Central memory CD4-positive, alpha-beta T cell (primary cell): ENCODE measurements at regions not wholly inside any gene's neighbourhood (a gene's known extent, or its start where the extent isn't known, plus 50 kb on each side); places are given as distances from the start of the nearest gene placed in this dataset.

Source experiments
- DNase-seq: peaks from one replicate; pipeline ENCODE4 v3.0.0; 2022

DNA sequence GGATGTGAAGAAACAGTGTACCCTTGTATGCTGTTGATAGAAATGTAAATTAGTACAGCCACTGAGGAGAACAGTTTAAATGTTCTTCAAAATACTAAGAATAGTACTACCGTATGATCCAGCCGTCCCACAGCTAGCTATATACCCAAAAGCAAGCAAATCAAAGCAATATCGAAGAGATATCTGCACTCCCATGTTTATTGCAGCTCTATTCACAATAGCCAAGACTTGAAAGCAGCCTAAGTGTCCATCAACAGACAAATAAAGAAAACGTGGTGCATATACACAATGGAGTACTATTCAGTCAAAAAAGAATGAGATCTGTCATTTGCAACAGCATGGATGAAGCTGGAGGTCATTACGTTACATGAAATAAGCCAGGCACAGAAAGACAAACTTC is 88.5 kb upstream of the SLC38A4 start:
- DNase-seq, result no peak

DNA sequence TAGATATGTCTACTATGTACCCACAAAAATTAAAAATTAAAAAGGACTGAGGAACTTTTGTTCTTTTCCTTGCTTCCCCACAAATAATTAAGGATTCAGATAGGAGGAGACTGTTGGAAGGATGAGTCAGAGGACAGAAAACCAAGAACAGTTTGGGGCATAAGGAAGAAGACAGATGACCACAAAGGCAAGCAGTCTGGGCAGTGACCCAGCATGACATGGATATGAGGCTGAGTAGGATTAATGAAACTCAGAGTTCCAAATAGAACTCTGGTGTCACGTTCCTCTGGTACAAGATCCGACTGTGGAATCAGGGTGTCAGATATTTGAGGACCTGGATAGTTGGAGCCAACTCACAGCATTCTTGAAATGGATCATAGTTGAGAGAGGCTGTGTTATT is 89.3 kb upstream of the SLC38A4 start:
- DNase-seq, result no peak

DNA sequence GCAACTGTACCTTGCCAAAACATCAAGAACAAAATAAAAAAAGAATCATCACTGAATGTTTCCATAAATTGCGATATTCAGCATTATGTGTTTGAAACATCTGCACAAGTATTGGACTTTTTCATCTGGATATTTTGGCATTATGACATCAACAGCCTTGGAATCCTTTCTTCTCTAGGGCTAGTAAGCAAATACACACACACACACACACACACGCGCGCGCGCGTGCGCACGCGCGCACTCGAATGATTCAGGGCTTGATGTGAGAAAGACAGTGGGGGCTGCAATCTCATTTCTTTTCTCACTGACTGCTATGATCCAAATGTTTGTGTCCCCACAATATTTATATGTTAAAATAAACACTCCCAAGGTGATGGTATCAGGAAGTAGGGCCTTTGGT is 90.0 kb upstream of the SLC38A4 start:
- DNase-seq, result no peak

DNA sequence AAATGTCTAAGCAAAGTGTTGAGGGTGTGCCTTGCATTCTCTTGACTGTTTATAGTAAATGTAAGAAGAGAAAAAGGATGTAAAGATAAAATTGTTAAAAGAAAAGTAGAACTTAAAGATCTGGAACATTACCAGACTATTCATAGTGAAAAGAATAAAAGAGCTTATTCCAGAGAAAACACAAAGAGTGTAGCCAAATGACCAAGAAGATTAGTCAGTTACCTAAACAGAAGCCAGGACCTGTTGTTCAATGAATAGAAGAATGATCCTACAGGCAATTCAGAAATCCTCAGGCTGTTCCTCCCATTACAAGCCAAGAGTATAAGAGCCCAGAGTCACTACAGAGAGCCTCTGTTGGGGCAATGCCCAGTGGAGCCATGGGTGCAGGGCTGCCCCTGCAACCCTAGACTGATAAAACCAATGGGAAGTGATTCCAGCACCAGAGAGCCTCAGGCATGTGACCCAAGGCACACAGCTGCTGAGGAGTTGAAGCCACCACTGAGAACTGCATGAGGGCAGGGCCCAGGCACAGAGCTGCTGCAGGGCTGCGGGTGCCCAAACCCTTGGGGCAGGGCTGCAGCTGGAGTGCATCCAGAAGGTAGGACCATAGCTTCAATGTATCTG is 91.1 kb upstream of the SLC38A4 start:
- no peak for DNase-seq

DNA sequence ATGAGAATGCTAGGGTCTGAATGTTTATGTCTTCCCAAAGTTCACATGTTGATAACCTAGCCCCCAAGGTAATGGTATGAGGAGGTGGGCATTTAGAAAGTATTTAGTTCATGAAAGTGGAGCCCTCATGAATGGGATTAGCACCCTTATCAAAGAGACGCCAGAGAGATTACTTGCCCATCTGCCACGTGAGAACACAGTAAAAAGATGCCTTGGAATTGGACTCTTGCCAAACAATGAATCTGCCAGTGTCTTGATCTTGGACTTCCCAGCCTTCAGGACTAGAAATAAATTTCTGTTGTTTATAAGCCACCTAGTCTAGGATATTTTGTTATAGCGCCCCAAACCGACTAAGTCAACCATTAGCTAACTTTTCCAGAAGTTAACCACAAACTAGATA is 92.0 kb upstream of the SLC38A4 start:
- no peak for DNase-seq

DNA sequence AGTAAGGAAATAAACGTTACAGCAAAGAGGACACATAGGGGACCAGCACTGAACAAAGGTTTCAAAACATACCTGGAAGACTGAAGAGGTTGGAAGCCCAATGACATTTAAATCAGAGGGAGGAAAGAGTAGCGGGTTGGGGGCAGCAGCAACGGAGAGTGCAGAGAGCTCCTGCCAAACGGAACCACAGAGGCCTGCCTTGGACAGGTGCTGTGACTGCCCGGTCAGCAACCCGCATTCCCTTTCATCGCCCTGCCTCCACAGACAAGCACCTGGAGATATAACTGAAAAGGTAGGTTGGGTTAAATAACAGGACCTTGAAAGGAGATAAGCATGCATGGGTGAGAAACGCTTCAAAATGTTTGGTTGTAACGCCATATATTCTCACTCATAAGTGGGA is 92.8 kb upstream of the SLC38A4 start:
- no peak for DNase-seq

DNA sequence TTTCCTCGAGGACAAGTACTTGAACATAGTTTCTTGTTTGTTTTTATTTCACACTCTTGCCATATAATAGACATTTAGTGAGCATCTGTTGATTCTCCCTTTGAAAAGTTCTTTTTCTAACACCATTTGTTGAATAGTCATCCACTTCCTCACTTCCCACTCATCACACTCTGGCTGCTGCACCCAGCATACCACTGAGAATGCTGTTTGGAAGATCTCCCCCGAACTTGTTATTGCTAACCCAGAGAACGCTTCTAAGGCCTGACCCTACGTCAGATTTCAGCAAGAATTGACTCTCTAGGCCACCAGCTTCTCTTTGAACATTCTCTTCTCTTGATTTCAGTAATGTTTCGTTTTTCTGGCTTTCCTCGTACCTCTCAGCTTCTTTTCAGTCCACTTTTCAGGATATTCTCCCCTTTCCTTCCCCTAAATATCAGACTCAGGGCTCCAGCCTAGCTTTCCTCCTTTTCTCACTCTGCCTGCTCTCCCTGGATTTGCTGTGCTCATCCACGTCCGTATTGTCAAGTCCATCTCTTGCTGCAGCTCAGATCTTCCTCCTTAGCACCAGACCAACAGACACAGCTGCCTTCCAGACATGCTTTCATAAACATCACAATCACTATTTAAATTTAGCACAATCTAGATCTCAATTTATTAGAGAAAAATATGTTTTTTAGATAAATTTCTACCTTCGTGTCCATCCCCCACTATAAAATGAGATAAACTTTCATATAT is 94.0 kb upstream of the SLC38A4 start:
- no peak for DNase-seq

DNA sequence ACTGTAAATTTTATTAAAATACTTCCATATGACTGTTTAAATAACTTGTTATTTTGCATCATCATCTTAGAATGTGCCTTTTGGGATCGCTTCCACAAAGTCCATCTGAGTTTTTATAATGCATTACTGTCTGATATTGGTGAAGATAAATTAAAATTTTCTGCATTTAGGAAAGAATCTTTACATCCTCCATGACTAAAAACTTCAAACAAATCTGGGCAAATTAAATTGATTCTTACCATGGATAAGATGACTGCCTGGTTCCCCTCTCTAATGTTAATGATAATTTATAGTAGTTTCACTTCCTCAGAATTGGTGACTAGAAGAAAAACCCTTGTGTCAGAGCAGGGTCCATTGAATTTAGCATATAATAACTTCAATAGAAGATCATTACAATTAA is 94.7 kb upstream of the SLC38A4 start:
- no peak for DNase-seq

DNA sequence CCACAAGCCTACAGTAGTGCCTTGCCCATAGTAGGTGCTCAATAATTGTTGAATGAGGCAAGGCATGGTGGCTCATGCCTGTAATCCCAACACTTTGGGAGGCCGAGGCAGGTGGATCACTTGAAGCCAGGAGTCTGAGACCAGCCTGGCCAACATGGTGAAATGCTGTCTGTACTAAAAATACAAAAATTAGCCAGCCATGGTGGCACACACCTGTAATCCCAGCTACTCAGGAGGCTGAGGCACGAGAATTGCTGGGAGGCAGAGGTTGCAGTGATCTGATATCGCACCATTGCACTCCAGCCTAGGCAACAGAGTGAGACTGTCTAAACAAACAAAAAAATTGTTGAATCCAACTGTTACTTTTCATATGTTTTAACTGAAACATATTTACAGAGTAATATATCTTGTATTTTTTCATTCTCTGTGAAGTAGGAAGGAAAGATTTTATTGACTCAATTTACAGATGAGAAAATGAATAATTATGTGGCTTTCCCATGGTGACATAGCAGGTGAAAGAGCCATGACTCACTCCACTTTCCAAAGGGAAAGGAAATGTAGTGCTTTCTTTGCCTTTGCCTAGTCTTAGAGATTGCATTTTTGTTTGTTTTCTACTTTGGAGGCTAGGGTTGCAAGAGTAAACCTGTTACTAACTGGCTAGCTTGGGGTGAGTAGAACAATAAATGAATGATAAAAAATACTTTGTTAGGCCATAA is 95.4 kb upstream of the SLC38A4 start:
- no peak for DNase-seq

DNA sequence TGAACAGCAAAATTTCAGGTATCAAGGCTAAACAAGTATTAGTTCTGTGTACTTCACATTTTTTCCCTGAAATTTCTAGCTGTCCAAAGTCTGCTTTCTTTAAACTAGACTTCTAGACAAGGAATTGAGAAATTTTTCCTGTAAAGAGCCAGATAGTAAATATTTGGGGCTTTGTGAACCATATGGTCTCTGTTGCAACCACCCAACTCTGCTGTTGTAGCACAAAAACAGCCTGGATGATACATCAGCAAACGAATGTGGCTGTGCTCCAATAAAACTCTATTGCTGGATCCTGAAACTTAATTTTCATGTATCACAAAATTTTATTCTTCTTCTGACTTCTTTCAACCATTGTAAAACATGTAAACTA is 96.0 kb upstream of the SLC38A4 start:
- DNase-seq, result no peak

DNA sequence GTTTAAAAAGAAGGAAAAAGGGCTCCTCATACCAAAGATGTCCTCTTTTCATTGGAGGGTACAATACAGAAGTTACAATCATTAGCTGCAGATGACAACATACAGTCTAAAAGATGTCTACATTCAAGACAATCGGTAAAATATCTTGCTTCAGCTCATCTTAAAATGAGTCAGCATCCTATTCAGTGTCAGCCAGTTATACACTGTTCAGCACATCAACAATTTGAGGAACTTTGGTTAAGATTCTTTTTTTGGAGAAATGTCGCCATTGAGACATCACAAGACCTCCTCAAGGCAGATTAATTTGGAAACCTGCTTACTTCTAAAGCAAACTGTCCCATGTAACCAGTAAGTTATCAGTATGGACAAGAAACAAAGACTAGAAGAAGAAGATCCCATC is 100.7 kb upstream of the SLC38A4 start:
- DNase-seq, result no peak

DNA sequence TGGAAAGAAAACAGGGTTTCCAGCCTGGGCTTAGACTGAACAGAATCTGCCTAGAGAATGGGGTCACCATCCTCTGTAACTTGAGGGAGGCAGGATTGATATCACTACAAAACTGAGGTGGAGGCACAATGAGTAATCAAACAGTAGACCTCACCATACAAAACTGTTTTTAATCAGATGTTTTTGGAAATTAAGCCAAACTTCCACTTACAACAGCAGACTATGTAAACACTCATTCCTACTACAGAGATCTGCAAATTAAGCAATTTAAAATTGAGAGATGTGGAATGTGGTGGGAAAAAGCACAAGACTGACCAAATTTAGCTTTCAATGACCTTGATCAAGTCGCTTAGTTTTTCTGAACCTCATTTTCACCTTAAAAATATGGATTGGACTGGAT is 104.3 kb upstream of the SLC38A4 start:
- DNase-seq, result no peak

DNA sequence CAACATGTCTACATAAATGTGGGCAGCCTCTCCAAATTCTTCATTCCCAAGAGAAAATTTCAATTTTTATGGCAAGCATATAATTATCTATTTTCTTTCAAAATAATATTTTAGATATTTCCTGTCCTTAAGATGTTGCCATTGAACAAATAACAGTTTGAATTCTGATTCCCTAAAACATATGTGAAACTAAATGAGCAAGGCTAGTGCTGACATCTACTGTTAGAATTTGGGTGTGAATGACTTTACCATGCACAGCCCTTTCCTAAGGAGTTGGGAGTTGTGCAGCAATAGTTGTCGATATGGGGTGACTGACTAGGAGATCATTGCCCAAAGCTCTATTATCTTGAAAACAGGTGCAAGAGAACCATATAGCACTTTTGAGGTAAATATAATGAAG is 108.2 kb upstream of the SLC38A4 start:
- no peak for DNase-seq

DNA sequence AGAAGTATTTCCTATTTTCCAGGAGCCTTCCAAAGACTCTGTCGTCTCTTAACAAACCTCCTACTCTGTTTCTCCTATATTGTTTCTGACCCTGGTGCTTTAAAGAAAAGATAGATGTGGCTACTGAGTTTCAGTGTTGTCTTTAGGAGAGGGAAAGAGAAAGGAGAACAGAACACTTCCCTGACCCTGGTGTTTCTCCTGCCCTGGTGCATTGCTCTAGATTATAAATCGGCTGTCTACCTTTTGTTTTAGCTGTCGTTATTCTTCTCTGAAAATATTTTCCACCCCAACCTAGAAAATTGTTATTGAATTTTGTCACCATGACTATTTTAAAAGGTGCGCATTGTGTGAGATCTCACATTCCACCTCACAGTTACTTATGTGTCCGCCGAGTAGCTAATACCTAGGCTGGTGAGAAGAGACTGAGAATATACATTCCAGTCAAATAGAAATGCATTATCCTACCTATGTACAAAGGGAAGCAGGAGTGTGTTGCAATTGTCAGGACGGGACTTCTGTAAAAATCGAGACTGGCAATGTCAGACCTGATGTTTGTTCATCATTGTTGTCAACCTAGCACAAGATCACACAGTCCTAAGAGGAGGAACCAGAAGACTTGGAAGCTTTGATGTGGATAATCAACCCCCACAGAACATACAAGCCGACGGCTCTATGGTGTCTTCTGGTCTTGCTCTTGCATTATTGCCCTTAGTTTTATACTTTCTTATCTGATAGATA is 108.7 kb upstream of the SLC38A4 start:
- no peak for DNase-seq

DNA sequence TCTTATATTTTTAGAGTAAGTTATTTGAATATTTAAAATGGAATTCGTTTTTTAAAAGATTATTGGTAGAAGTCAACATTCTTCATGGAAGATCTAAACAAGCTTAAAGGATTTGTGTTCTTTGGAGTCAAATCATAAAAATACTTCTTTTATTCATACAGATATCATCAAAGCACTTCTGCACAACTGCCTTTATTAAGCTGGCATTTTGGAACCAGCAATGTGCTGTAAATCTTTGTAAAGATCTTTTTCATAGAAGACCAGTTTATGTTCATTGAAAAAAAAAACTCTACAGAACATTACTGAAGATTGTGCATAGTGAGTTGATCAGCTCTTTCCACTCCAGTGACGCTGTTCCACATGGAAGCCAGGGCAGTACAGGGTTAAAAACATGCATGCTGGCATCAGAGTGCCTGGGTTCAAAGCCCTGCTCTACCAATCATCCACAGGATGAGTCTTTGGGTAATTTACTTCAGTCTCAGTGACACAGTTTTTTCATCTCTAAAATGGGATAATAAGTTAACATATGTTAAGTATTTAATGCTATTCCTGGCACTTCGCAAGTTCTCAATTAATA is 109.6 kb upstream of the SLC38A4 start:
- DNase-seq, result no peak

DNA sequence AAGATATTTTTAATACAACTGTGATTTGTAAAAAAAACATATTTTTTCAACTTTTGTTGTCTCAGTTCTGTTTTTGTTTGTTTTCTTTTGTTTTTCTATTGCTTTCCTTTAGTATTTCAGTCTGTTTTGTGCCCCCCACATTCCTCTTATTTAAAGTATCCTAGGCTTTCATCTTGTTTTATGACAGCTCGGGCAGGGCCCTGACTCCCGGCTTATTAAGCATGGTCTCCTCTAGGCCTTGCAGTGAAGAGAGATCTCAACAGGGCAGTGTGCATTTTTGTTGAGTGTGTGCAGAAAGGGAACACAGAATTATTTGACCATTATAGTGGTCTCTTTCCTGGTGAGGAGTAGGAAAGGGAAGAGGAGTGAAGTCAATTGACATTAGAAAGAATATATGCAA is 110.2 kb upstream of the SLC38A4 start:
- no peak for DNase-seq

DNA sequence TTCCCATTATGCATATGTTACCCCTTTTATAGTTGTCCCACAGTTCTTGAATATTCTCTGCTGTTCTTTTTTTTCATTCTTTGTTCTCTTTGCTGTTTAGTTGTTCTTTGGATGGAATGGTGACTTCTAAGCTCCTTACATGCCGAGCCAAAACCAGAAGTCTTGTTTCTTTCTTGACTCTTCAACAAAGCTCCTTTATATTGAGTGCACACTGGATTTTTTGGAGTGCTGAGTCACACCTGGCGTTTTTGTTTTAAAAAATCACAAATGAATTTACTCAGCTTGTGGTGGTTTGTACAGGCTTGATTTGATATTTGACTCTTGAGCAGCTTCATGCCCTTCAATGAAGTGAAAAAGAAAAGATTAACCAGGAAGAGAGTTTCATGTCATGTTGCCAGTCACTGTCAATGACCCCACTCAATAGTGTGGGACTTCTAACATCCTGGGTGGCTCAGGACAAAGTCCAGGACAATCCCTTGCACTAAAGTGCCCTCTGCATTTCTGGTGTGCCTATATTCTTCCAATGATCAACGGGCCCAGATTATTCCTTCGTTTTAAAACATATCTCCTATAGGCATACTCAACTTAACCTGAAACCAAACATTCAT is 112.4 kb upstream of the SLC38A4 start:
- no peak for DNase-seq

DNA sequence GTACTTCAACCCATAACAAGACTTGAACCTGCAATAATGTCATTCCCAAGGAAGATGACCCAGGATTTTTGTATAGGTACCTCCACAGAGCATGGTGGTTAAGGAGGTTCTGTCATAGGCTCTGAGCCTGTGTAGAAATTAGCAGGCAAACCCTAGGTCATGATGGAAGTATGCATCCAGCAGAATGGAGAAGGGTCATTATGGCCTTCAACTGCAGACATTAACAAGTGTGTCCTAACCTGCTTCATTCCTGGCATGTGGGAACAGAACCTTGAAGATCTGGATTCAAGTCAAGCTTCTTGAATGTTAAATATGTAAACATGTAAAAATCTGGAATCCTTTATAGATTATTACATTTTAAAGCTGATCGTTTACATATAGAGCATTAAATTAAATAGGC is 116.2 kb upstream of the SLC38A4 start:
- DNase-seq, result no peak

DNA sequence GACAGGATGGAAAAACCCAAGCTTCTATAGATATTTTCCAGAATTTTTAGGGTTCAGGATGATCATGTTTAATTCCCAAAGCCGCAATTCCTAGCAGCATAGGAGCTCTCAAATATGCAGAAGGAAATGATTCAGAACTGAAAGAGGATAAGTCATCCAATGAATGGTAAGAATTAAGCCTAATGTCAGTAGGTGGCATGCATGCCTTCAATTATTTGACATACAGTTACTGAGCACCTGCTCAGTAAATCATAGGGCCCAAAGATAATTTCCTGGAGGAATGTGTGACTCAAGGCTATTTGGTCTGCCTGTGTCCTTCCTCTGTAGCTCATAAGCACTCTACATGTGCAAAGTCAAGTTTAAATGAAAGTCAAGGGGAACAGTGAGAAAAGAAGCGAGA is 116.8 kb upstream of the SLC38A4 start:
- no peak for DNase-seq

DNA sequence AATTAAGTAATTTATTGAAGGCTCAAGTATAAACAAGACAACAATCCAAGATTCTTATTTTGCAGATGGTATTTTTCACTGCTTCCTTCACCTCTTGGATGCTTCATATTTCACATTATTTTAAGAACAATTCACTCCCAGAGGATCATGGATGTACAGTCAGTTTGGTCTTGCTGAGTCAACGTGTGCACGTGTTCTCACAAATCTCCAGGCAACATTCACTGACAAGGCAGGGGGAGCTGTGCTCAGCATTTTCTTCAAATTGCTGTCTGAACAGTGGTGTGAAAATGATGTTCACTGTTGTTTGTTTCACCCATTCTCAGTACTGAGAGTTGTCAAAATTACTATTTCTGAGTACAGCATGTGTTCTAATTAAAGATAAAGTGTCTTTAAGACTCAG is 118.3 kb upstream of the SLC38A4 start:
- DNase-seq, result no peak

DNA sequence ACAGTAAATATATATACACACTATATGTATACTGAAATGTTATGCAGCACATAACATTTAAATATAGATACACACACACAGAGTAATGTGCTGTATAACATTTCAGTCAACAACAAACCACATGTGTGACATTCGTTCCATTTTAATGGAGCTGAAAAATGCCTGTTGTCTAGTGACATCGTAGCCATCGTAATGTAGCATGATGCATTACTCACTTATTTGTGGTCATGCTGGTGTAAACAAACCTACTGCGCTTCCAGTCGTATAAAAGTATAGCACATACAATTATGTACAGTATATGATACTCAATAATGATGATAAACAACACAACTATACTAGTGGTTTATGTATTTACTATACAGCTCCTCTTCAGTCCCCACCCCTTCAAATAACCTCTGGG is 119.0 kb upstream of the SLC38A4 start:
- DNase-seq, result no peak

DNA sequence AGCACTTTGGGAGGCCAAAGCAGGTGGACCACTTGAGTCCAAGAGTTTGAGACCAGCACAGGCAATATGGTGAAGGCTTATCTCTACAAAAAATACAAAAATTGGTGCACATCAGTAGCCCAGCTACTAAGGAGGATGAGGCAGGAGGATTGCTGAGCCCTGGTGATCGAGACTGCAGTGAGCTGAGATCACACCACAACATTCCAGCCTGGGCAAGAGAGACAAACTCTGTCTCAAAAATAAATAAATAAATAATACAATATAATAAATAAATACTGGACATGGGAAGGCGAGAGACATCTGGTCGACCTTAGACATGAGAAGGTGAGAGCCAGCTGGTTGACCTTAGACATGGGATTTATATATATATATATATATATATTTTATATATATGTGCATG is 119.8 kb upstream of the SLC38A4 start:
- no peak for DNase-seq

DNA sequence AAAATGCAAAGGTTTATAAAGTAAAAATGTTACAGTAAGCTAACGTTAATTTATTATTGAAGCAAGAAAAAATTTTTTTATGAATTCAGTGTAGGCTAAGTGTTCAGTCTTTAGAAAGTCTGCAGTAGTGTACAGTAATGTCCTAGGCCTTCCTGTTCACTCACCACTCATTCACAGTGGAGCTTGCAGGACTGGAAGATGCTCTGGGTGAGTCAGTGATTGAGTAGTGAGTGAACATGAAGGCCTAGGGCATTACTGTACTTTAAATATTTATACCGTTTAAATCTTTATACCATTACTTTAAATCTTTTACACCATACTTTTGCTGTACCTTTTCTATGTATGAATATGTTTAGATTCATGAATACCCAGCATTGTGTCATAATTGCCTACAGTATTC is 120.3 kb upstream of the SLC38A4 start:
- no peak for DNase-seq
